GM23338 (cell line): ENCODE measurements at regions not wholly inside any gene's neighbourhood (a gene's known extent, or its start where the extent isn't known, plus 50 kb on each side); places are given as distances from the start of the nearest gene placed in this dataset.
"Not testable (repeated sequence)": the region's sequence is repeated elsewhere in the genome, so short reads cannot be mapped to it uniquely, and the experiment has no call there.

Experiments
- ATAC-seq: fragments of 200-7000 bp; cut with Tn5 transposase; 3 replicates; pipeline ENCODE4 v1.9.1; 2020
- DNase-seq: peaks from one replicate; pipeline ENCODE4 v3.0.0-alpha.2; 2015; ENCODE audit warnings: low spot score
- H2AFZ ChIP-seq: fragments of 200-600 bp; sonication (generic); 2 replicates; pipeline ENCODE4 v1.8.0; 2016; ENCODE audit warnings: antibody characterized with exemption, mild to moderate bottlenecking, moderate library complexity
- H3F3A ChIP-seq: fragments of 200-600 bp; sonication (generic); replicated peaks from 2 replicates; pipeline ENCODE4 v1.8.0; 2017; ENCODE audit warnings: antibody characterized with exemption, mixed run types, low read depth
- H3K27ac ChIP-seq: fragments of 200-600 bp; sonication (generic); 2 replicates; pipeline ENCODE4 v1.6.1; 2016; ENCODE audit warnings: low read depth
- H3K27me3 ChIP-seq: fragments of 200-600 bp; sonication (generic); 2 replicates; pipeline ENCODE4 v1.8.0; 2016; ENCODE audit warnings: mild to moderate bottlenecking, mixed run types, moderate library complexity; ENCODE audit not compliant: insufficient read depth
- H3K36me3 ChIP-seq: fragments of 200-600 bp; sonication (generic); 2 replicates; pipeline ENCODE4 v1.8.0; 2016; ENCODE audit warnings: mild to moderate bottlenecking; ENCODE audit not compliant: insufficient read depth
- H3K4me1 ChIP-seq: fragments of 200-600 bp; sonication (generic); 2 replicates; pipeline ENCODE4 v1.8.0; 2016; ENCODE audit warnings: mild to moderate bottlenecking, moderate library complexity; ENCODE audit not compliant: insufficient read depth
- H3K4me2 ChIP-seq: fragments of 200-600 bp; sonication (generic); 2 replicates; pipeline ENCODE4 v1.7.1; 2017; ENCODE audit warnings: mixed run types
- H3K4me3 ChIP-seq: fragments of 200-600 bp; sonication (generic); 2 replicates; pipeline ENCODE4 v1.6.1; 2016; ENCODE audit warnings: mixed run types
- H3K79me2 ChIP-seq: fragments of 200-600 bp; sonication (generic); replicated peaks from 2 replicates; pipeline ENCODE4 v1.8.0; 2017; ENCODE audit warnings: mild to moderate bottlenecking; ENCODE audit not compliant: insufficient read depth
- H3K9me2 ChIP-seq: fragments of 200-600 bp; sonication (generic); 2 replicates; pipeline ENCODE4 v1.8.0; 2017; ENCODE audit not compliant: insufficient read depth
- H4K20me1 ChIP-seq: fragments of 200-600 bp; sonication (generic); replicated peaks from 2 replicates; pipeline ENCODE4 v1.8.0; 2017; ENCODE audit warnings: mild to moderate bottlenecking; ENCODE audit not compliant: insufficient read depth
- H3K27ac Mint-ChIP-seq: 2 replicates; pipeline ENCODE4 v1.8.0; 2020; ENCODE audit warnings: inconsistent platforms, mild to moderate bottlenecking, moderate library complexity, mixed read lengths
- H3K27me3 Mint-ChIP-seq: 3 replicates; pipeline ENCODE4 v1.8.0; 2022; ENCODE audit warnings: low read depth, mild to moderate bottlenecking, moderate library complexity, mixed read lengths, inconsistent platforms; ENCODE audit not compliant: insufficient read depth, poor library complexity
- H3K36me3 Mint-ChIP-seq: 3 replicates; pipeline ENCODE4 v1.8.0; 2021; ENCODE audit warnings: low read depth, mild to moderate bottlenecking, inconsistent platforms, moderate library complexity, mixed read lengths
- H3K4me1 Mint-ChIP-seq: 3 replicates; pipeline ENCODE4 v1.8.0; 2020; ENCODE audit warnings: mild to moderate bottlenecking, inconsistent platforms, mixed read lengths
- H3K4me3 Mint-ChIP-seq: 3 replicates; pipeline ENCODE4 v1.8.0; 2021; ENCODE audit warnings: moderate library complexity, mild to moderate bottlenecking, inconsistent platforms, mixed read lengths
- H3K9me3 Mint-ChIP-seq: 3 replicates; pipeline ENCODE4 v1.8.0; 2020; ENCODE audit warnings: moderate library complexity, mild to moderate bottlenecking, inconsistent platforms, mixed read lengths
- CREB1 ChIP-seq: fragments of 250-450 bp; sonication (Bioruptor Pico); IDR thresholded peaks from 2 replicates; pipeline ENCODE4 v1.5.0; 2020; ENCODE audit warnings: low read depth, mild to moderate bottlenecking, moderate library complexity
- JUNB ChIP-seq: IDR thresholded peaks from one replicate; pipeline ENCODE4 v1.6.1; 2016; ENCODE audit warnings: antibody characterized with exemption; ENCODE audit not compliant: unreplicated experiment
- NANOG ChIP-seq: IDR thresholded peaks from 2 replicates; pipeline ENCODE4 v1.6.1; 2016; ENCODE audit warnings: antibody characterized with exemption, borderline replicate concordance
- POLR2AphosphoS5 ChIP-seq: IDR thresholded peaks from 2 replicates; pipeline ENCODE4 v1.6.1; 2016; ENCODE audit warnings: antibody characterized with exemption, low read depth
- STAT1 ChIP-seq: IDR thresholded peaks from one replicate; pipeline ENCODE4 v1.6.1; 2016; ENCODE audit warnings: antibody characterized with exemption; ENCODE audit not compliant: unreplicated experiment
- ZNF114 ChIP-seq: fragments of 250-450 bp; sonication (Bioruptor Pico); IDR thresholded peaks from 2 replicates; pipeline ENCODE4 v1.5.0; 2020; ENCODE audit warnings: mild to moderate bottlenecking, moderate library complexity
- ZNF331 ChIP-seq: fragments of 250-450 bp; sonication (Bioruptor Pico); IDR thresholded peaks from 2 replicates; pipeline ENCODE4 v1.5.0; 2020; ENCODE audit warnings: low read depth, mild to moderate bottlenecking, moderate library complexity
- TF ChIP-seq, protein P1 (sequence below): fragments of 250-450 bp; sonication (Bioruptor Pico); IDR thresholded peaks from 2 replicates; pipeline ENCODE4 v1.5.0; 2020; ENCODE audit warnings: mild to moderate bottlenecking, moderate library complexity

DNA sequence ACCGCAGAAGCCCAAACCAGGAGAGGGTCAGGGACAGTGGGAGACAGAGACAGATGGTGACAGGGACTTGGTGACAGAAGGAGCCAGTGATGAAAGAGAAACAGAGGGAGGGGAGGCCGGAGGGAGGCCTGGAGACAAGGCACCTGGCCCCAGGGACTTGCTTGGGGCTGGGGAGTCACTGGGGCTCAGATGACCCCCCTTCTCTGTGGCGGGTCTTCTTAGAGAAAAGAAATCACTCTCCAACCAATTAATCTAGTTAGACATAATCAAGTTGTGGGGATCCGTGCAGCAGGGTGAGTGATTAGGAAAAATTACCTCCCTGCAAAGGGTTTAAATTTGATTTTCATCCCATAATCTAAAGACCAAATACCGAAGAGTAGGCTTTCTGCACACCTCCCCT lies 519.8 kb downstream of the PTPRU start (continued):
- TF ChIP-seq, protein P1, sequence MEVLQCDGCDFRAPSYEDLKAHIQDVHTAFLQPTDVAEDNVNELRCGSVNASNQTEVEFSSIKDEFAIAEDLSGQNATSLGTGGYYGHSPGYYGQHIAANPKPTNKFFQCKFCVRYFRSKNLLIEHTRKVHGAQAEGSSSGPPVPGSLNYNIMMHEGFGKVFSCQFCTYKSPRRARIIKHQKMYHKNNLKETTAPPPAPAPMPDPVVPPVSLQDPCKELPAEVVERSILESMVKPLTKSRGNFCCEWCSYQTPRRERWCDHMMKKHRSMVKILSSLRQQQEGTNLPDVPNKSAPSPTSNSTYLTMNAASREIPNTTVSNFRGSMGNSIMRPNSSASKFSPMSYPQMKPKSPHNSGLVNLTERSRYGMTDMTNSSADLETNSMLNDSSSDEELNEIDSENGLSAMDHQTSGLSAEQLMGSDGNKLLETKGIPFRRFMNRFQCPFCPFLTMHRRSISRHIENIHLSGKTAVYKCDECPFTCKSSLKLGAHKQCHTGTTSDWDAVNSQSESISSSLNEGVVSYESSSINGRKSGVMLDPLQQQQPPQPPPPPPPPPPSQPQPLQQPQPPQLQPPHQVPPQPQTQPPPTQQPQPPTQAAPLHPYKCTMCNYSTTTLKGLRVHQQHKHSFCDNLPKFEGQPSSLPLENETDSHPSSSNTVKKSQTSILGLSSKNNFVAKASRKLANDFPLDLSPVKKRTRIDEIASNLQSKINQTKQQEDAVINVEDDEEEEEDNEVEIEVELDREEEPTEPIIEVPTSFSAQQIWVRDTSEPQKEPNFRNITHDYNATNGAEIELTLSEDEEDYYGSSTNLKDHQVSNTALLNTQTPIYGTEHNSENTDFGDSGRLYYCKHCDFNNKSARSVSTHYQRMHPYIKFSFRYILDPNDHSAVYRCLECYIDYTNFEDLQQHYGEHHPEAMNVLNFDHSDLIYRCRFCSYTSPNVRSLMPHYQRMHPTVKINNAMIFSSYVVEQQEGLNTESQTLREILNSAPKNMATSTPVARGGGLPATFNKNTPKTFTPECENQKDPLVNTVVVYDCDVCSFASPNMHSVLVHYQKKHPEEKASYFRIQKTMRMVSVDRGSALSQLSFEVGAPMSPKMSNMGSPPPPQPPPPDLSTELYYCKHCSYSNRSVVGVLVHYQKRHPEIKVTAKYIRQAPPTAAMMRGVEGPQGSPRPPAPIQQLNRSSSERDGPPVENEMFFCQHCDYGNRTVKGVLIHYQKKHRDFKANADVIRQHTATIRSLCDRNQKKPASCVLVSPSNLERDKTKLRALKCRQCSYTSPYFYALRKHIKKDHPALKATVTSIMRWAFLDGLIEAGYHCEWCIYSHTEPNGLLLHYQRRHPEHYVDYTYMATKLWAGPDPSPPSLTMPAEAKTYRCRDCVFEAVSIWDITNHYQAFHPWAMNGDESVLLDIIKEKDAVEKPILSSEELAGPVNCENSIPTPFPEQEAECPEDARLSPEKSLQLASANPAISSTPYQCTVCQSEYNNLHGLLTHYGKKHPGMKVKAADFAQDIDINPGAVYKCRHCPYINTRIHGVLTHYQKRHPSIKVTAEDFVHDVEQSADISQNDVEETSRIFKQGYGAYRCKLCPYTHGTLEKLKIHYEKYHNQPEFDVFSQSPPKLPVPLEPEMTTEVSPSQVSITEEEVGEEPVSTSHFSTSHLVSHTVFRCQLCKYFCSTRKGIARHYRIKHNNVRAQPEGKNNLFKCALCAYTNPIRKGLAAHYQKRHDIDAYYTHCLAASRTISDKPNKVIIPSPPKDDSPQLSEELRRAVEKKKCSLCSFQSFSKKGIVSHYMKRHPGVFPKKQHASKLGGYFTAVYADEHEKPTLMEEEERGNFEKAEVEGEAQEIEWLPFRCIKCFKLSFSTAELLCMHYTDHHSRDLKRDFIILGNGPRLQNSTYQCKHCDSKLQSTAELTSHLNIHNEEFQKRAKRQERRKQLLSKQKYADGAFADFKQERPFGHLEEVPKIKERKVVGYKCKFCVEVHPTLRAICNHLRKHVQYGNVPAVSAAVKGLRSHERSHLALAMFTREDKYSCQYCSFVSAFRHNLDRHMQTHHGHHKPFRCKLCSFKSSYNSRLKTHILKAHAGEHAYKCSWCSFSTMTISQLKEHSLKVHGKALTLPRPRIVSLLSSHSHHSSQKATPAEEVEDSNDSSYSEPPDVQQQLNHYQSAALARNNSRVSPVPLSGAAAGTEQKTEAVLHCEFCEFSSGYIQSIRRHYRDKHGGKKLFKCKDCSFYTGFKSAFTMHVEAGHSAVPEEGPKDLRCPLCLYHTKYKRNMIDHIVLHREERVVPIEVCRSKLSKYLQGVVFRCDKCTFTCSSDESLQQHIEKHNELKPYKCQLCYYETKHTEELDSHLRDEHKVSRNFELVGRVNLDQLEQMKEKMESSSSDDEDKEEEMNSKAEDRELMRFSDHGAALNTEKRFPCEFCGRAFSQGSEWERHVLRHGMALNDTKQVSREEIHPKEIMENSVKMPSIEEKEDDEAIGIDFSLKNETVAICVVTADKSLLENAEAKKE (CRISPR knock-in tag), result no peak
- TF ChIP-seq ZNF331 (CRISPR knock-in tag) (no peak), NANOG (no peak), JUNB (no peak), STAT1 (no peak), ZNF114 (CRISPR knock-in tag) (no peak), CREB1 (CRISPR knock-in tag) (no peak), POLR2AphosphoS5 (no peak)

DNA sequence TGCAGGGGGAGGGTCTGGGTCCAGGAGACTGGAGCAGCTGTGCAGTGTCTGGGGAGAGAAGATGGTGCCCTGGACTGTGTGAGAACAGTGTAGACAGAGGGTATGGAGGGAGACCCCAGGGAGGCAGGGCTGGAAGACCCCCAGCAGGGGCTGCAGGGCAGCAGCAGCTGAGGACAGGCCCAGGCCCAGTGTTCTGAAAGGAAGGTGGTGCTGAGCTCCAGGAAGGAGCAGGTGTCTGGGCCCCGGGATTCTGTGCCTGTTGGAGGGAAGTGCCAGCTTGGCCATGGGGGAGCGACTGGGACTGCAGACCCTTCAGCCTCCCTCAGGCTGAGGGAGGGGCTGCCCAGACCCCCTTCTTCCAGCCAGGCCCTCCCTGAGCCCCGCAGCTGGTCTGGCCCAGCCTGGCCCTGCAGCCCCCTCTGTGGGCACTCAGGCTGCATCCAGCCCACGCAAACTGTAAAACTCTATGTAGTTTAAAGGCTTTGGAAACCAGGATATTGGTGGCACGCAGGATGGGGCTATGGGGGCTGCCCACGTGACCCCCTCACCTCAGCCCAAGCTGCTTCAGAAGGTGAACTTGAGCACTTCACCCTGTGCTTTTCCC lies 519.2 kb downstream of the PTPRU start:
- H3K4me3 Mint-ChIP-seq, H2AFZ ChIP-seq, H3K27me3 ChIP-seq, H3F3A ChIP-seq, H3K4me1 Mint-ChIP-seq, H3K9me2 ChIP-seq, H3K4me2 ChIP-seq, DNase-seq, H4K20me1 ChIP-seq, H3K36me3 ChIP-seq, H3K27ac Mint-ChIP-seq, H3K4me3 ChIP-seq, ATAC-seq, H3K27me3 Mint-ChIP-seq, H3K36me3 Mint-ChIP-seq, H3K27ac ChIP-seq, H3K4me1 ChIP-seq, H3K79me2 ChIP-seq, H3K9me3 Mint-ChIP-seq: not testable (repeated sequence)
